Thyroid gland (tissue), 4 donors: ENCODE measurements at regions not wholly inside any gene's neighbourhood (a gene's known extent, or its start where the extent isn't known, plus 50 kb on each side); places are given as distances from the start of the nearest gene placed in this dataset.

Experiments
- DNase-seq, 2 donors: peaks; one replicate each; pipeline ENCODE4 v3.0.0-alpha.2; 2019
- H3K27ac ChIP-seq, 3 donors: fragments of 200-600 bp; sonication (generic); 1 replicate in 2 of 3; 2 replicates in 1 of 3; pipeline ENCODE4 v1.5.1; 2016 to 2019; ENCODE audit warnings: mild to moderate bottlenecking in 1 of 3, moderate library complexity in 1 of 3
- H3K27me3 ChIP-seq: fragments of 200-600 bp; sonication (generic); one replicate; pipeline ENCODE4 v1.5.1; 2019
- H3K36me3 ChIP-seq, 2 donors: fragments of 200-600 bp; sonication (generic); one replicate each; pipeline ENCODE4 v1.5.1; 2016 to 2019
- H3K4me1 ChIP-seq, 2 donors: fragments of 200-600 bp; sonication (generic); one replicate each; pipeline ENCODE4 v1.5.1; 2017 to 2019
- H3K4me3 ChIP-seq, 3 donors: fragments of 200-600 bp; sonication (generic); replicated peaks in 1 of 3; 1 replicate in 2 of 3; 2 replicates in 1 of 3; pipeline ENCODE4 v1.5.1; 2016; ENCODE audit warnings: mild to moderate bottlenecking in 1 of 3
- H3K9me3 ChIP-seq: fragments of 200-600 bp; sonication (generic); one replicate; pipeline ENCODE4 v1.5.1; 2017
- POLR2A ChIP-seq, 2 donors: fragments of 450-650 bp; IDR thresholded peaks; one replicate each; pipeline ENCODE4 v1.6.1; 2017; ENCODE audit warnings: antibody characterized with exemption in 2 of 2, mild to moderate bottlenecking in 2 of 2, moderate library complexity in 1 of 2
- WGBS, 2 donors: methylation state at CpG; one replicate each; pipeline ENCODE4 v1.1.5; 2017; 5-methylcytosine and 5-hydroxymethylcytosine counted together
- intact Hi-C: fragments of 100-400 bp; cut with DNase I; formaldehyde crosslinking; loops from one replicate; pipeline ENCODE4 v1.15.1; 2023
- TF ChIP-seq, protein P1 (sequence below), 6 experiments: fragments of 200-600 bp in 3 of 6; fragments of 450-650 bp in 3 of 6; sonication (generic) in 3 of 6; IDR thresholded peaks; one replicate each; pipeline ENCODE4 v1.5.1; 2016 to 2019; ENCODE audit warnings: antibody characterized with exemption in 6 of 6, mild to moderate bottlenecking in 2 of 6, inconsistent platforms in 1 of 6, moderate library complexity in 1 of 6

DNA sequence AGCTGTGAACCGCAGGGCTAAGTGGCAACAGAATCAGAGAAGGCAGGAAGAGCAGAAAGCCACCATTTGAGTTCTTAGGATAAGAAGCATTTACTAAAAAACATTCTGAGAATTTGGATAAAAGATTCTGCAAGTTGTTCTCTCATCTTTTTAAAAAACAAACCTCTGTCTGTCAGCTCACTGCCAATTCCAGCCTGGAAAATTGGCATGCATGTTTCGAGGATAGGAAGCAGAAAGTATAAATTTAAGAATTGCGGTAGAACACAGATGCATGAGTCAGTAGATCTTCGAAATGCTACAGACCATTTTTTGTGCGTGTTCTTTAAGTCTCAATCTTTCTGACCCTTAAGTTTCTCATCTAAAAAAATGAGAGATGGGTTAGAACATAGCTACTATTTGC lies 544.5 kb upstream of the DAB1 start:
- Histone ChIP-seq H3K36me3 (no peaks in the 10 kb centered on the region), H3K27me3 (no peaks in the 10 kb centered on the region), H3K4me3 (no peak overlapping the region), H3K9me3 (no peaks in the 10 kb centered on the region), H3K4me1 (no peaks in the 10 kb centered on the region), H3K27ac (no peak overlapping the region)
- no peak for TF ChIP-seq POLR2A (IDR thresholded peaks at IDR 0.05)
- TF ChIP-seq, protein P1, sequence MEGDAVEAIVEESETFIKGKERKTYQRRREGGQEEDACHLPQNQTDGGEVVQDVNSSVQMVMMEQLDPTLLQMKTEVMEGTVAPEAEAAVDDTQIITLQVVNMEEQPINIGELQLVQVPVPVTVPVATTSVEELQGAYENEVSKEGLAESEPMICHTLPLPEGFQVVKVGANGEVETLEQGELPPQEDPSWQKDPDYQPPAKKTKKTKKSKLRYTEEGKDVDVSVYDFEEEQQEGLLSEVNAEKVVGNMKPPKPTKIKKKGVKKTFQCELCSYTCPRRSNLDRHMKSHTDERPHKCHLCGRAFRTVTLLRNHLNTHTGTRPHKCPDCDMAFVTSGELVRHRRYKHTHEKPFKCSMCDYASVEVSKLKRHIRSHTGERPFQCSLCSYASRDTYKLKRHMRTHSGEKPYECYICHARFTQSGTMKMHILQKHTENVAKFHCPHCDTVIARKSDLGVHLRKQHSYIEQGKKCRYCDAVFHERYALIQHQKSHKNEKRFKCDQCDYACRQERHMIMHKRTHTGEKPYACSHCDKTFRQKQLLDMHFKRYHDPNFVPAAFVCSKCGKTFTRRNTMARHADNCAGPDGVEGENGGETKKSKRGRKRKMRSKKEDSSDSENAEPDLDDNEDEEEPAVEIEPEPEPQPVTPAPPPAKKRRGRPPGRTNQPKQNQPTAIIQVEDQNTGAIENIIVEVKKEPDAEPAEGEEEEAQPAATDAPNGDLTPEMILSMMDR (IDR thresholded peaks at IDR 0.05) = no peak
- 85 to 91% methylated on average over 5 of the region's 5 CpGs for WGBS, 2 donors
- intact Hi-C loops = no loop called here
- no peak for DNase-seq

DNA sequence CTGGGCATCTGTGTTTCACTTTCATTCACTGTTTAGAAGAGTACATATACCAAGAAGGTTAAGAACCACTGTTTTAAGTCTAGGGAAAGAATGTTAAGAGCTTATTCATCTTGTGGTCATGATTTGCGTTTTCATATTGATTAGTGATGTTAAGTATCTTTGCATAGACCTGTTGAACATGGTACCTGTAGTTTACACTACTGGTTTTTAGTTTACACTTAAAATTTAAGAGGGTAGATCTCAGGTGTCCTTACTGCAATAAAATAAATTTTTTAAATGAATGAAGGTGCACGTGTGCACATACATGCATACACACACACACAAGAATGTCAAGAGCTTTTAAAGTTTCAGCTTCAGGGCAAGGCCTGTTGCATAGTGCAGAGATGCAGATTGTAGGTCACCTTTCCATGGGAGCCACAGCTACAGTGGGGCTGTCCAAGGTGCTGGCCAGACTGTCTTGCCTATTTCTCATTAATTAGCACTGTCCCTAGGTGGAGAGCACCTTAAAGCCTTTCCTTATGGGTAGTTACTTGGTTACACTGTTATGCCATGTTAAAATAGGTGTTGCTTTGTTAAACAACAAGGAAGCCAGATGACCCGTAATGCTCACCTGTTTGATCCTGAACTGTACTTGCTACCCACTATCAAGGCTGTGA lies 543.0 kb upstream of the DAB1 start:
- Histone ChIP-seq H3K36me3 (no peaks in the 10 kb centered on the region), H3K27ac (no peak overlapping the region), H3K9me3 (no peaks in the 10 kb centered on the region), H3K4me3 (no peak overlapping the region), H3K4me1 (no peaks in the 10 kb centered on the region), H3K27me3 (no peaks in the 10 kb centered on the region)
- DNase-seq = no peak
- WGBS, 2 donors = 45 to 49% methylated on average over 3 of the region's 3 CpGs
- no peak for TF ChIP-seq POLR2A (IDR thresholded peaks at IDR 0.05)
- TF ChIP-seq, protein P1 (IDR thresholded peaks at IDR 0.05) = no peak
- intact Hi-C loops = no loop called here

DNA sequence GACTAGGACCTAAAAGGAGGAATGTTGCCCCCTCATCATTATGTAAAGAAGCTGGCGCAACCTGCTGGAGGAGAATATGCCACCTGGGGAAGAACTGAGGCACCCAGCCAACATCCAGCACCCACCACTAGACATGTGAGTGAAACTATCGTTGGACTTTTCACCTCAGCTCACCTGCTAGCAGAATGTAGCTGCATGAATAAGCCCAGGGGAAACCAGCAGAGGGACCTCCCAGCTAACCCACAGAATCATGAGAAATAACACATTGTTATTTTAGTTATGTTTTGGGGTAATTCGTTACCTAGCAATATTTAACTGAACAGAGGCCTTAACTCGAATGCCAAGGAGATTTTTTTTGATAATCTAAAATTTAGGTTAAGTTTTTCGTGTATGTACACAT lies 542.5 kb upstream of the DAB1 start:
- intact Hi-C loops = no loop called here
- no peak for DNase-seq
- no peaks in the 10 kb centered on the region for H3K9me3 ChIP-seq
- H3K27ac ChIP-seq = no peak overlapping the region
- TF ChIP-seq POLR2A (IDR thresholded peaks at IDR 0.05) = no peak
- TF ChIP-seq, protein P1 (IDR thresholded peaks at IDR 0.05) = no peak
- H3K4me1 ChIP-seq = no peaks in the 10 kb centered on the region
- no peak overlapping the region for H3K4me3 ChIP-seq
- no peaks in the 10 kb centered on the region for H3K36me3 ChIP-seq
- WGBS, 2 donors = 65 to 66% methylated on average over 5 of the region's 5 CpGs
- H3K27me3 ChIP-seq = no peaks in the 10 kb centered on the region

DNA sequence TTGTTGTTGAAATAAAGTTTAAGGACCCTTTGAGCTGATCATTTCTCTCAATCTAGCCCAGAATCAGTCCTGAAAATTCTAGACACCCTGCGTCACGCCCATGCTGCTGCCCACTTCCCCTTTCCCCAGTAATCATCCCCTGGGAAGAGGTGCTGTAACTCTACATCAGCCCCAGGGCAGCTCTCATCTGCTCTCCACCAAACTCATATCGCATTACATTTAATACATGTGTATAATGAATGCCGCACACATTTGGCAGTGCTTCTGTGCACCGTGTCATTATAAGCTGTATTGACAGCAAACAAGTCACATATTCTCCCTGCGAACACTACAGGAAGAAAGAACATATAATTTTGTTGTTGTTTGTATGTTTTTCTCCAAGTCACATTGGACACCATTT lies 539.7 kb upstream of the DAB1 start:
- Histone ChIP-seq H3K27me3 (no peaks in the 10 kb centered on the region), H3K36me3 (no peaks in the 10 kb centered on the region), H3K27ac (no peak overlapping the region), H3K4me1 (no peaks in the 10 kb centered on the region), H3K9me3 (no peaks in the 10 kb centered on the region), H3K4me3 (no peak overlapping the region)
- intact Hi-C loops = no loop called here
- WGBS, 2 donors = 83 to 86% methylated on average over 6 of the region's 6 CpGs
- no peak for DNase-seq
- TF ChIP-seq, protein P1 (IDR thresholded peaks at IDR 0.05) = no peak
- no peak for TF ChIP-seq POLR2A (IDR thresholded peaks at IDR 0.05)

DNA sequence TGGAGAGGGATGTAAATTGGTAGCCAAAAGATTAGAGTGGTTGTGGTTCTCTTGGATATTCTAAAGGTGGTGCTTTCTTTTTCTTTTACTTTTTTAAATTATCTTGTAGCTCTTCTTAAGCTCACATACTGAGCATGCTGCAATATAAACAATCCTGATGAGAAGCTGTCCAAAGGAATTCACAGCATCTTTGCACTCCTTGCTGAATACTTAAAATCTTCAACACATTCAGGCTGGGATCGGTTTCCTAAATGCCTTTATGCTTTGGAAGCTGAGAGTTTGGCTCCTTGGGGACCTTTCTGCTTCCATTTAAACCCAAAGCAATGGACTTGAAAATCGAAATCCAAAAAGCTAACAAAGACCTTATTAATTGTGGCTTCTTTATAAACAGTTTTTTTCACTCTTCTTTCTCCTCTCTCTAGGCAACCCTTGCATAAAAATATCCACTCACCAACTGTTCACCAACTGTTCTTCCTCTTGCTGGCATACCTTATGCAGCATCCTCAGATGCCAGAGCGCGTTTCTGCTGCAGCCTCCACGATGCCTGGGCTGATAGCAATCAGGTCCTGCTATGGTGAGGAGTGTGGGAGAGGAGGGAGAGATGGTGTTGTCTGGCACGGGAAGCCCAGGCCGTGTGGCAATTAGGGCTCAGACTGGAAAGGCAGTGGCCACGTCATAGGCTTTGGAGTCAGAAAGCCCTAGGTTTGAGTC lies 535.8 kb upstream of the DAB1 start:
- no peak overlapping the region for H3K4me3 ChIP-seq
- intact Hi-C loops = no loop called here
- TF ChIP-seq POLR2A (IDR thresholded peaks at IDR 0.05) = no peak
- TF ChIP-seq, protein P1 (IDR thresholded peaks at IDR 0.05) = no peak
- WGBS, 2 donors = 48 to 56% methylated on average over 8 of the region's 8 CpGs
- H3K27me3 ChIP-seq = no peaks in the 10 kb centered on the region
- H3K9me3 ChIP-seq = no peaks in the 10 kb centered on the region
- DNase-seq = no peak
- H3K36me3 ChIP-seq = no peaks in the 10 kb centered on the region
- H3K27ac ChIP-seq = no peak overlapping the region
- H3K4me1 ChIP-seq = no peaks in the 10 kb centered on the region
